Stimulated activated CD4-positive, alpha-beta T cell treated with anti-CD3 and anti-CD28 coated beads, TNF-alpha, amount 100 ng/mL, for 4 hours (primary cell): ENCODE measurements at regions not wholly inside any gene's neighbourhood (a gene's known extent, or its start where the extent isn't known, plus 50 kb on each side); places are given as distances from the start of the nearest gene placed in this dataset.
"Not testable (repeated sequence)": the region's sequence is repeated elsewhere in the genome, so short reads cannot be mapped to it uniquely, and the experiment has no call there.

Source experiments
- DNase-seq, 3 experiments: peaks; one replicate each; pipeline ENCODE4 v3.0.0-alpha.2; 2020; ENCODE audit warnings: low read depth in 3 of 3

- DNase-seq = no peak
Observed at GRCh38 chr18:71249791-71250190, 960.9 kb downstream of the SOCS6 start.

DNA sequence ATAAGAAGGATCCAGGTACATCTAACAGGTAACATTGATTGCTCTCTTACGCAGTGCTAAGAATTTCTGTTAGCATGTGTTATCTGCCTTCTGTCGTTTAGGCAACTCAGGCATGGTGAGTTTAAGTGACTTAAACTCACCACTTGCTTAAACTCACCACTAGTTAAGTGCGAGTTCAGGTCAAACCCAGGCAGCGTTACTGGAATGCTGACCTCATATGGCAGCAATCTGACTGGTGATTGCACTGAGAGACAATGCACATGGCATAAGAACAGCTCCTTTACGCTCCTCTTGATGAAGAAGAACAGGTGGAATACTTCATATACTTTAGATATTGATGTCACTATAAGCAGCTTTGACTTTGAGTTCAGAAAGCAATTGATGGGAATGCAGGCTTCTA, 954.1 kb downstream of the SOCS6 start:
- DNase-seq = no peak

DNA sequence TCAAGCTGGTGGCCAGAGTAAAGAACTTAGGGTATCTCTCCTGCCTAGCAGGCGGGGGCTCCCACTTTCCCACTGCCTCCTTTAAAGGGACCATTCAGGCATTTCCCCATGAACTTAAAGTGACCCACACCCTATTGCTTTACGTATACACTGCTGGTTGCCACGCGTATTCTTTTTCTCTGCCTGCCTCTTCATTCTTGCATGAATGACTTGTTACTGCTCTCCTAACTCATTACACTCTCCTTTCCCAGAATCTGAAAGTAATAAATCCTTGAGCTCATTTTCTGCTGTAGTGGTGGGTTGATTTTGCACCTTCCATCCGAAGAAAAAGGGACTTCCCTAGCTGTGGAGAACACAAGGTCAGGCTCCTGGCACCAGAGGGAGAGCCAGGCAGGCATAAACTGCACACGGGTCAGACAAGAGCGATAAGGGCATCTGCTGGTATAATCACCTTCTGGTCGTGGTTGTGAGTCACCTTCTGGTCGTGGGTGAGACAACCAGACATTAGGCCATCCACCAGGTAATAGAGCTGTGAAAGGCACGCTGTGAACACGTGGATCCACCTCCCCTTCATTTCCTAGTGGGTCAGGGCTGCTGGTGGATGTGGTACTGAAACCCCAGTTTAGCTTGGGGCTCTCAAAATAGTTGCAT, 950.3 kb downstream of the SOCS6 start:
- no peak for DNase-seq

GRCh38 chr18:71237641-71238040, 948.8 kb downstream of the SOCS6 start:
- DNase-seq = no peak

GRCh38 chr18:71233177-71233576, 944.3 kb downstream of the SOCS6 start:
- no peak for DNase-seq

DNA sequence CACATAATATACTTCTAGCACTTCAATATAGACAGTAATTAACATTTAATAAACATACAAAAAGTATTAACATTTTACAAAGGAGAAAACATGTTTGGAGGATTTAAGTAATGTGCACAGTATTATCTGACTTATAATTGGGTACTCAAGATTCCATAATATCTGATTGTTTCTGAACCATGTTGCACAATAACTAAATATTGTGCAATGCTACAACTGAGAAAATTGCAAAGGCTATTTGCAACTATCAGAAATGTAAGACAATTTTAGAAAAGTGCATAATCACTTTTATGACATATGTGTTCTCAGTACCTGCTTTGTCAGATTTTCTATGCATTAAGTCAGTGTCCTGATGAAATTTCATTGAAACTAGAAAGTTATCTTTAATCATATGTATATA, 934.6 kb downstream of the SOCS6 start:
- DNase-seq = no peak

DNA sequence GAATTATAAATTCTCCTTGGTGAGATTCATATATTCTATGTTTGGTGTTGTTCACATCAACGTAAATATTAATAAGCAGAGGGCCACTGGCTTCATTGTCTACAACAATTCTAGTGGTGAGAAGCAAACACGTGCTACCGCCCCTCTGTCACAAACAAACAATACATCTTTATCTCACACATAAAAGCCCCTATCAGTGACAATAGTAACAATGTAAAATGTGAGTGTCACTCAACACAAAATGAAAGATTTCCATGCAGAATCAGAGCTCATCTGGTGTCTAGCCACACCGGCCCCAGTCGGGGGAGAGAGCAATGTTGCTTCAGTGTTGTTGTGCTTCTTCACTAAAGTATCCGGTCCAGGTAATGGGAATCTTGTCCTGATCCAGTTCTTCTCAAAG, 932.6 kb downstream of the SOCS6 start:
- no peak for DNase-seq

DNA sequence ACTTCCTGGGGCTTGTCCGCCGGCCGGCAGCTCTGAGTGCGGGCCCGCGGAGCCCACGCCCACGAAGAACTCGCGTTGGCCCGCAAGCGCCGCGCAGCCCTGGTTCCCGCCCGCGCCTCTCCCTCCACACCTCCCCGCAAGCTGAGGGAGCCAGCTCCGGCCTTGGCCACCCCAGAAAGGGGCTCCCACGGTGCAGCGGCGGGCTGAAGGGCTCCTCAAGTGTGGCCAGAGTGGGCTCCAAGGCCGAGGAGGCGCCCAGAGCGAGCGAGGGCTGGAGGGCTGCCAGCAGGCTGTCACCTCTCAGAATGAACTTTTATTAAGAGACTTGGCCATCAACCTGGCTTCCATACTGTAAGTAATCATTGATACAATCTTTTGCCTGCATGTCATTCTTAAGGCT, 923.9 kb downstream of the SOCS6 start:
- not testable (repeated sequence) for DNase-seq

DNA sequence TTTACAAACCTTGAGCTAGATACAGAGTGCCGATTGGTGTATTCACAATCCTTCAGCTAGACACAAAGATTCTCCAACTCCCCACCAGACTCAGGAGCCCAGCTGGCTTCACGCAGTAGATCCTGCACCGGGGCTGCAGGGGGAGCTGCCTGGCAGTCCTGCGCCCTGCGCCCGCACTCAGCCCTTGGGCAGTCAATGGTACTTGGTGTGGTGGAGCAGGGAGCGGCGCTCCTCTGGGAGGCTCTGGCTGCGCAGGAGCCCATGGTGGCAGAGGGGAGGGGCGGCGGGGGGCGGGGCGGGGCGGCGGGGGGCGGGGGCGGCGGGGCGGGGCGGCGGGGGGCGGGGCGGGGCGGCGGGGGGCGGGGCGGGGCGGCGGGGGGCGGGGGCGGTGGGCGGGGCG, 923.4 kb downstream of the SOCS6 start:
- DNase-seq = no peak

DNA sequence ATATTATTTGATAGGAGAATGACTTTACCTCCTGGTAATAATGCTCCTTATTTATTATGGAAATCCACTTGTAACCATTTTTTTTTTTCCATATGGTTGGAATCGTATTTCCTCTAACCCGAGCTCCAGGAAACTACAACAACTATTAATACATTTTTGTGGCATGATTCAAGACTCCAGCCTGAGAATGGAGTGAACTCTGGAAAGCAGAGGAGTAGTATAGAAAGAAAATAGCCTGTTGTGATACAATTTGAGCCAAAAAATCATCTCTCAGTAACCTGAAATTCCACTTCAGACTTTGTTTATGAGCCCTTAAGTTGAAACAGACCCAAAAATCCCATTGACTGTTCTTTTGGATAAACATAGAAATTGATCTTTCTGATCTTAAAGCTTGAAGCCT, 921.1 kb downstream of the SOCS6 start:
- DNase-seq = no peak

GRCh38 chr18:71194438-71194837, 905.6 kb downstream of the SOCS6 start:
- no peak for DNase-seq

GRCh38 chr18:71189581-71189980, 900.7 kb downstream of the SOCS6 start:
- DNase-seq = no peak

- no peak for DNase-seq
Observed at GRCh38 chr18:71168557-71169145, 879.8 kb downstream of the SOCS6 start.

DNA sequence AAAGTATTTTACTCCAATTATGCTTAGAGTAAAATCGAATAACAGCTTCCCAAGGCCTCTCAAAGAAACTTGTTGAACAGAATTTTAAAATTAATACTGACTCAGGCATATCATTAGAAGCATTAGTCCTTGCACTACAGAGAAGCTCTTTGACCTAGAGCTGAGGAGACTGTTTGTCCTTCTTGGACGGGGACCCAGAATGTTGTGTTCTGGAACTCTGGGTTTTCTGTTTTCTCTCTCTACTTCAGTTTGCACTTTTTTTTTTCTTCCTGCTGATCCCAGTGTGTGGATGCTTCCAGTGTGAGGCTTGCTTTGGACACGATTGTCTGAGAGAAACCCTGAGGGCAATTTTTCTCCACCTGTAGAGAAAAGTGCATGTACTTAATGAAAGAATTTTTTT, 847.6 kb downstream of the SOCS6 start:
- no peak for DNase-seq

GRCh38 chr18:71134122-71134521, 845.3 kb downstream of the SOCS6 start:
- DNase-seq = no peak

GRCh38 chr18:71131918-71132317, 843.1 kb downstream of the SOCS6 start:
- DNase-seq = no peak

DNA sequence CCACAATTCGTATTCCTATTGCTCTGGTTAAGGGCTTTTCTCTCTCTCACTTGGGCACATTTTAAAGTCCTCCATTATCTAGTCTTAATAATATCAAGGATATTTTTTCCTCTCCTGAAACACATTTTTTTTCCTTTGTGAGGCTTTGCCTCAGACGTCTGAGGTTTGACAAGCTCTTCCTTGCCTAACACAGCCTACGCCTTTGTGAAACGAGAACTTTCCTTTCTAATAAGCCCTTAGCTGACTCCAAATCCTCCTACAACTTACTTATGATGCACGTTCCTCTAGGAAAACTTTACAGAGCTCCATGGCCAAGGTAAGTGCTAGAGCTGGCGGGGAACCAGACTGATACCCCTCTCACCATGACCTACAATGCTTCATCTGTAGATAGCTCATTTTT, 841.5 kb downstream of the SOCS6 start:
- DNase-seq = no peak

DNA sequence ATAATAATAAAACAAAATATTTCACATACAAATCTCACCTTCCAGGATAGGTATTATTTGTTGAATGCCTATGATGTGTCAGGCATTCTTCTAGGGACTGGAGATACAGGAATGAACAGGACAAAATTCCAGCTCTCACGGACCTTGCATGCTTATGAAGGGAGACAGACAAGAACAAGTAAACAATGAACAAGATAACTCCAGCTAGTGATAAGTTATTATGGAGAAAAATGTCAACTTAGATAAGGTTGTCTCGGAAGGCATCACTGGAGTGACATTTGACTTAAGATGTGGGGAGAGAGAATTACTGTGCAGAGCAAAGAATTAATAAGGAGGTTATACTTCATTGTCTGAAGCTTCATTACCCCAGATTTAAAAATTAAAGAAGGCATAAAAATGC, 836.7 kb downstream of the SOCS6 start:
- DNase-seq = no peak

DNA sequence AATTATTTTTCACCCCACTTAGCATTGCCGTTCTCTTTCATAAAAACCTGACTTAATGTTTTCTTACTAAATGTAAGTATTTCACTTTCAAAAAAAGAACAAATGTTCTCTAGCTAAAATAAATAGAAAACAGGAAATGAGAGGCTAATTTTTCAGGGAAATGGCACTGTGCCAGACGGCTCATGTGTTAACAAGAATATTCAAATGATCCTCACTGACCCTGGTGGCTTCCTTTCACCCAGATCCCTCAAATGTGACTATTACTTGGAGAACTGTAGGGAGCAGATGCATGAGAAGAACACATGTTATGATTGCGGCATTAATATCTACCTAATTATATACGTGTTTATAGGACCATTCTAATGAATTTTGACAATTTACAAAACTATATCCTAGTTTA, 827.7 kb downstream of the SOCS6 start:
- DNase-seq = no peak

DNA sequence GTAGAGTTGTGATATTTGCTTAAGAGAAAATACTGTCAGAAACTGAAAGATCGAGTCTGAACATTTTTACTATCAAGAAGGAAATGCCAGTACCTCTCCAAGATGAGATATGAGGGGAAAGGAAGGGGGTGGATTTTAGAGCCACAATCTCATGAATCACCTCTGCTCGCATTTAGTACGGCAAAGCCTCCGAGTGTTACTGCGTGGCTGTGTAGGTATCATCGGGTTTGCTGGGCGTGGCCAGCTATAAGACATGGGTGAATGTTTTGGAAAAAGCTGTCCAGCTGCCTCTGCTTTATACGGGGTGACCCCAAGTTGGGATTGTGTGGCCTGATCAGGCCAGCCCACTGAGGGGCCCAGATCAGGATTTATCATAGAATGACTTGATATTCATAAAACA, 826.4 kb downstream of the SOCS6 start:
- DNase-seq = no peak

DNA sequence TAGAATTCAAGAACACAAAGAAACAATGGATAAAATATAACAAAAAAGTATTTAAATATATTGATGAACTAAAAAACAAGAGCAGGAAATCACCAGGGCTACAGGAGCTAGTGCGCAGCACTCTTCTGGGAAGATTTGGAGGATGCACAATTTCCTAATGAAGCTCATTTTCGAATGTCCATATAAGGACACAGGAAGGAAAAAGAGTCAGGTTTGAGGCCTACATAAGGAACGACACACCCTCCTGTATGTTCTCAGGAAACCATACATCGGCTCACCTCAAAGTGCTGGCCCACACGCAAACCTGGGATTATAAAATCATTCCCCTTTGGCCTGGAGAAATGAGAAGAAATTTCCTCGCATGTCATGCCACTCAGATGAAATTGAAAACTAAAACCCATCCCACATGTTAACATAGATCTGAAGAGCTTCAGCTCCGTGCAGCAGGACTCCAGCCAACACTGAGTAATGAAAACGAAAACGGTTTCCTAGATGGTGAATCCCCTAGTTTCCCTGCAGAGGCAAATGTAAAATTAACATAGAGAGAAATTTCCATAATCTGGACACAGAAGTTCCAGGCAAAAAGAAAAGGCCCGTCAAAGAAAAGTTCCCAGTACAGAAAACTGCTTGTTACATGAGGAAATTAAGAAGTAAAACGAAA, 825.8 kb downstream of the SOCS6 start:
- DNase-seq = no peak

DNA sequence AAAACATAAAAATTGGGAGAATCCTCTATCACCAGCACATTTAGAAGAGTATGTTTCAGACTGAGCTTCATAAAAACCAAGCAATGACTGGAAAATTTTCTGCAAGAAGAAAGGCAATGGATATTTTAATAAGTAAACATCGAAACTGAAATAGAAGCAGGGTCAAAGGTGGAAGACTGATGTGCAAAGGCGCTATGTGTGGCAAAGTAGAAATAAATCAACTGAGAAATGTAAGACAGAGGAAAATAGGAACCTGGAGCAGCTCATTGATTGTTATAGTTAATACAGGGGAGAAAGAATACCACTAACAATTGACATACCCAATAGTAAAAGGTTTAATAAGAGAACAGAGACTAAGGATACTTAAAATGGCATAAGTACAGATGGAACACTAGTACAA, 818.4 kb downstream of the SOCS6 start:
- no peak for DNase-seq

GRCh38 chr18:71106701-71107100, 817.9 kb downstream of the SOCS6 start:
- DNase-seq = no peak
